Small intestine (tissue), 7 donors: ENCODE measurements at regions not wholly inside any gene's neighbourhood (a gene's known extent, or its start where the extent isn't known, plus 50 kb on each side); places are given as distances from the start of the nearest gene placed in this dataset.
"Not testable (repeated sequence)": the region's sequence is repeated elsewhere in the genome, so short reads cannot be mapped to it uniquely, and the experiment has no call there.

Experiments
- DNase-seq, 2 donors: peaks; one replicate each; pipeline versions ENCODE4 v3.0.0 to v3.0.0-alpha.2; 2013
- FAIRE-seq: peaks from 2 replicates; lab custom pipeline; 2012; peaks lifted over from hg19 to GRCh38; lab: Jason Lieb, UNC
- H3K27ac ChIP-seq, 3 donors: one replicate each; pipeline ENCODE4 v1.5.1; 2013; ENCODE audit warnings: low read length in 2 of 3, mild to moderate bottlenecking in 2 of 3, control low read depth in 1 of 3, inconsistent platforms in 1 of 3, low read depth in 1 of 3, moderate library complexity in 1 of 3
- H3K27me3 ChIP-seq, 3 donors: one replicate each; pipeline ENCODE4 v1.6.1; 2013; ENCODE audit warnings: low read length in 3 of 3, inconsistent platforms in 1 of 3; ENCODE audit not compliant: control insufficient read depth in 3 of 3, insufficient read depth in 3 of 3
- H3K36me3 ChIP-seq, 3 donors: one replicate each; pipeline ENCODE4 v1.6.1; 2013; ENCODE audit warnings: low read length in 3 of 3, inconsistent platforms in 1 of 3, low read depth in 1 of 3, mild to moderate bottlenecking in 1 of 3, moderate library complexity in 1 of 3; ENCODE audit not compliant: control insufficient read depth in 3 of 3, insufficient read depth in 2 of 3
- H3K4me1 ChIP-seq, 3 donors: one replicate each; pipeline ENCODE4 v1.6.1; 2013; ENCODE audit warnings: low read length in 2 of 3, inconsistent platforms in 1 of 3, low read depth in 1 of 3, mild to moderate bottlenecking in 1 of 3, moderate library complexity in 1 of 3; ENCODE audit not compliant: control insufficient read depth in 3 of 3, insufficient read depth in 2 of 3
- H3K4me3 ChIP-seq, 3 donors: one replicate each; pipeline ENCODE4 v1.5.1; 2013; ENCODE audit warnings: low read length in 3 of 3, control low read depth in 1 of 3, inconsistent platforms in 1 of 3, low read depth in 1 of 3, mild to moderate bottlenecking in 1 of 3, moderate library complexity in 1 of 3
- H3K9me3 ChIP-seq, 2 donors: one replicate each; pipeline ENCODE4 v1.6.1; 2013; ENCODE audit warnings: low read depth in 1 of 2, low read length in 1 of 2; ENCODE audit not compliant: control insufficient read depth in 2 of 2, insufficient read depth in 1 of 2
- WGBS, 3 donors: extraction: QIAGEN DNeasy Blood & Tissue Kit; methylation state at CpG; one replicate each; pipeline ENCODE4 v1.1.7; 2013; 5-methylcytosine and 5-hydroxymethylcytosine counted together
- donor health status: healthy with polysubstance abuse.
- donor health status: control.
- donor health status: control.
- donor health status: Bipolar disorder and iron deficiency.
- donor health status: healthy.

- Histone ChIP-seq H3K4me3 (no peak overlapping the region), H3K27ac (no peak overlapping the region), H3K9me3 (no peaks in the 10 kb centered on the region), H3K36me3 (no peaks in the 10 kb centered on the region), H3K4me1 (no peaks in the 10 kb centered on the region), H3K27me3 (no peaks in the 10 kb centered on the region)
- FAIRE-seq: no peak
- DNase-seq: no peak
- 86 to 93% (median 86%) methylated on average over 1 of the region's 1 CpG for WGBS, 3 donors
Measured at GRCh38 chr12:126932156-126932555, 1334.8 kb upstream of the TMEM132C start.

GRCh38 chr12:126935435-126935834 is 1331.5 kb upstream of the TMEM132C start:
- no peak overlapping the region for H3K27ac ChIP-seq
- H3K4me1 ChIP-seq: no peaks in the 10 kb centered on the region
- 81 to 88% (median 86%) methylated on average over 4 of the region's 4 CpGs for WGBS, 3 donors
- no peaks in the 10 kb centered on the region for H3K36me3 ChIP-seq
- no peak overlapping the region for H3K4me3 ChIP-seq
- no peaks in the 10 kb centered on the region for H3K9me3 ChIP-seq
- FAIRE-seq (no peak), DNase-seq (no peak)
- no peaks in the 10 kb centered on the region for H3K27me3 ChIP-seq

GRCh38 chr12:126936181-126936851 is 1330.7 kb upstream of the TMEM132C start:
- no peak overlapping the region for H3K4me3 ChIP-seq
- no peaks in the 10 kb centered on the region for H3K27me3 ChIP-seq
- peak in 1 of 2 donors; percentile 11 for DNase-seq
- FAIRE-seq: no peak
- H3K9me3 ChIP-seq: no peaks in the 10 kb centered on the region
- H3K4me1 ChIP-seq: no peaks in the 10 kb centered on the region
- H3K36me3 ChIP-seq: no peaks in the 10 kb centered on the region
- 54 to 69% (median 56%) methylated on average over 11 of the region's 11 CpGs for WGBS, 3 donors
- H3K27ac ChIP-seq: no peak overlapping the region

GRCh38 chr12:126937431-126937830 is 1329.5 kb upstream of the TMEM132C start:
- 73 to 88% (median 85%) methylated on average over 1 of the region's 1 CpG for WGBS, 3 donors

GRCh38 chr12:126944684-126945083 is 1322.3 kb upstream of the TMEM132C start:
- H3K9me3 ChIP-seq: peaks cover 0 to 5% of the 10 kb centered on the region in 2 donors
- H3K4me1 ChIP-seq: no peaks in the 10 kb centered on the region
- FAIRE-seq: no peak
- DNase-seq: no peak
- no peaks in the 10 kb centered on the region for H3K36me3 ChIP-seq
- H3K4me3 ChIP-seq: no peak overlapping the region
- H3K27me3 ChIP-seq: peaks cover 0 to 2% (median 0%) of the 10 kb centered on the region in 3 donors
- 81 to 82% (median 82%) methylated on average over 6 of the region's 6 CpGs for WGBS, 3 donors
- no peak overlapping the region for H3K27ac ChIP-seq

More at GRCh38 chr12:126937431-126937830, 1329.5 kb upstream of the TMEM132C start:
- Histone ChIP-seq H3K4me1 (no peaks in the 10 kb centered on the region), H3K27me3 (no peaks in the 10 kb centered on the region), H3K36me3 (no peaks in the 10 kb centered on the region), H3K27ac (no peak overlapping the region), H3K4me3 (no peak overlapping the region), H3K9me3 (peaks cover 0 to 5% of the 10 kb centered on the region in 2 donors)
- DNase-seq (peak in 1 of 2 donors; percentile 9), FAIRE-seq (no peak)

- H3K27ac ChIP-seq, H3K9me3 ChIP-seq, H3K36me3 ChIP-seq, FAIRE-seq, H3K27me3 ChIP-seq, DNase-seq, H3K4me3 ChIP-seq, H3K4me1 ChIP-seq: not testable (repeated sequence)
- WGBS, 3 donors: 85 to 88% (median 85%) methylated on average over 5 of the region's 7 CpGs
Measured at GRCh38 chr12:126946958-126947357, 1320.0 kb upstream of the TMEM132C start.

- DNase-seq (no peak), FAIRE-seq (no peak)
- no peak overlapping the region for H3K4me3 ChIP-seq
- no peaks in the 10 kb centered on the region for H3K36me3 ChIP-seq
- peaks cover 0 to 2% (median 0%) of the 10 kb centered on the region in 3 donors for H3K4me1 ChIP-seq
- H3K27me3 ChIP-seq: no peaks in the 10 kb centered on the region
- 78 to 100% (median 84%) methylated on average over 1 of the region's 1 CpG for WGBS, 3 donors
- no peaks in the 10 kb centered on the region for H3K9me3 ChIP-seq
- H3K27ac ChIP-seq: no peak overlapping the region
Measured at GRCh38 chr12:126949558-126949957, 1317.4 kb upstream of the TMEM132C start.

GRCh38 chr12:126950266-126950665 is 1316.7 kb upstream of the TMEM132C start:
- no peak for FAIRE-seq
- no peak for DNase-seq
- 79 to 81% (median 80%) methylated on average over 6 of the region's 6 CpGs for WGBS, 3 donors
- no peak overlapping the region for H3K27ac ChIP-seq
- H3K36me3 ChIP-seq: no peaks in the 10 kb centered on the region
- no peak overlapping the region for H3K4me3 ChIP-seq
- no peaks in the 10 kb centered on the region for H3K27me3 ChIP-seq
- peaks cover 0 to 2% (median 0%) of the 10 kb centered on the region in 3 donors for H3K4me1 ChIP-seq
- no peaks in the 10 kb centered on the region for H3K9me3 ChIP-seq
